DOHH2 (cell line): ENCODE measurements at regions not wholly inside any gene's neighbourhood (a gene's known extent, or its start where the extent isn't known, plus 50 kb on each side); places are given as distances from the start of the nearest gene placed in this dataset.

ENCODE experiments used
- H3F3A ChIP-seq: fragments of 200-600 bp; sonication (generic), shearing (Covaris generic); 2 replicates; pipeline ENCODE4 v1.6.0; 2016; ENCODE audit warnings: antibody characterized with exemption, mild to moderate bottlenecking; ENCODE audit not compliant: control insufficient read depth, insufficient read depth
- H3K27ac ChIP-seq: fragments of 200-600 bp; sonication (generic); 2 replicates; pipeline ENCODE4 v1.5.1; 2014; ENCODE audit warnings: low read depth, mild to moderate bottlenecking, low read length, moderate library complexity
- H3K27me3 ChIP-seq: fragments of 200-600 bp; sonication (generic); 2 replicates; pipeline ENCODE4 v1.6.1; 2014; ENCODE audit warnings: mild to moderate bottlenecking, low read length, mixed read lengths; ENCODE audit not compliant: control insufficient read depth
- H3K36me3 ChIP-seq: fragments of 200-600 bp; sonication (generic); 2 replicates; pipeline ENCODE4 v1.6.1; 2014; ENCODE audit warnings: mild to moderate bottlenecking, low read length, moderate library complexity, mixed read lengths; ENCODE audit not compliant: control insufficient read depth
- H3K4me1 ChIP-seq: fragments of 200-600 bp; sonication (generic); 2 replicates; pipeline ENCODE4 v1.6.1; 2014; ENCODE audit warnings: mild to moderate bottlenecking, low read length, mixed read lengths; ENCODE audit not compliant: control insufficient read depth
- H3K4me2 ChIP-seq: fragments of 200-600 bp; sonication (generic); 2 replicates; pipeline ENCODE4 v1.6.0; 2014; ENCODE audit warnings: mild to moderate bottlenecking, low read length, moderate library complexity
- H3K4me3 ChIP-seq: fragments of 200-600 bp; sonication (generic); 2 replicates; pipeline ENCODE4 v1.5.1; 2014; ENCODE audit warnings: mild to moderate bottlenecking, low read length, mixed read lengths
- H3K79me2 ChIP-seq: fragments of 200-600 bp; sonication (generic); 2 replicates; pipeline ENCODE4 v1.6.1; 2014; ENCODE audit warnings: mild to moderate bottlenecking, low read length, mixed read lengths; ENCODE audit not compliant: control insufficient read depth
- H3K9me2 ChIP-seq: fragments of 200-600 bp; sonication (generic); replicated peaks from 2 replicates; pipeline ENCODE4 v1.6.1; 2014; ENCODE audit warnings: mild to moderate bottlenecking, low read length, mixed read lengths; ENCODE audit not compliant: control insufficient read depth
- H3K9me3 ChIP-seq: fragments of 200-600 bp; sonication (generic); 2 replicates; pipeline ENCODE4 v1.6.1; 2014; ENCODE audit warnings: antibody characterized with exemption, low read length, mixed read lengths; ENCODE audit not compliant: control insufficient read depth, insufficient read depth
- H4K20me1 ChIP-seq: fragments of 200-600 bp; sonication (generic); 2 replicates; pipeline ENCODE4 v1.6.0; 2014; ENCODE audit warnings: low read depth, mild to moderate bottlenecking, antibody characterized with exemption, low read length, moderate library complexity; ENCODE audit not compliant: control insufficient read depth, insufficient read depth
- EZH2phosphoT487 ChIP-seq: fragments of 200-600 bp; sonication (generic); IDR thresholded peaks from 2 replicates; pipeline ENCODE4 v1.6.1; 2017; ENCODE audit warnings: borderline replicate concordance, mild to moderate bottlenecking, antibody characterized with exemption, low read length, moderate library complexity, mixed read lengths
- TF ChIP-seq, protein P1 (sequence below): fragments of 200-600 bp; sonication (generic); IDR thresholded peaks from one replicate; pipeline ENCODE4 v1.5.1; 2014; ENCODE audit warnings: antibody characterized with exemption, mild to moderate bottlenecking, low read depth, low read length; ENCODE audit not compliant: poor library complexity, severe bottlenecking

DNA sequence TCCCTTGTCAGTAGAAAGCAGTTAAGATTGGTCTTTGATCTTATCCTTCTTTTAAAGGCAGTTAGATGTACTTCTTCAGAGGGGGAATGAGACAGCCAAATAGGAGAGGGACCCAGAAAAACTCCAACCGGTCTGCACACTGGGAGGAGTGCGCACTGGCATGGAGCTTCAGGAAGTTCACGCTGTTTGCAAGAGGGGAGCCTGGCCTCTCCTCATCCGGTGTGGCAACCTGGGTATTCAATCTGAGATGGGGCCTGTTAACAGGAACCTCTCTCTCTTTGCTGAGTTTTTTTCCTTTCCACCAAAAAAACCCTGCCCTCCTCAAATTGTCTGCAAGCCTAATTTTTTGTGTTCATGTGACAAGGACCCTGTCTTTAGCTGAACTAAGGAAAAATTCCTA lies 162.5 kb upstream of the OLIG3 start:
- Histone ChIP-seq H3K9me2 (no peaks in the 10 kb centered on the region), H3K27ac (no peak overlapping the region), H3K4me1 (no peaks in the 10 kb centered on the region), H4K20me1 (no peaks in the 10 kb centered on the region), H3F3A (no peaks in the 10 kb centered on the region), H3K4me2 (no peak overlapping the region), H3K4me3 (no peak overlapping the region), H3K27me3 (no peaks in the 10 kb centered on the region), H3K79me2 (no peaks in the 10 kb centered on the region), H3K36me3 (no peaks in the 10 kb centered on the region), H3K9me3 (peaks cover 20% of the 10 kb centered on the region)
- TF ChIP-seq, protein P1, sequence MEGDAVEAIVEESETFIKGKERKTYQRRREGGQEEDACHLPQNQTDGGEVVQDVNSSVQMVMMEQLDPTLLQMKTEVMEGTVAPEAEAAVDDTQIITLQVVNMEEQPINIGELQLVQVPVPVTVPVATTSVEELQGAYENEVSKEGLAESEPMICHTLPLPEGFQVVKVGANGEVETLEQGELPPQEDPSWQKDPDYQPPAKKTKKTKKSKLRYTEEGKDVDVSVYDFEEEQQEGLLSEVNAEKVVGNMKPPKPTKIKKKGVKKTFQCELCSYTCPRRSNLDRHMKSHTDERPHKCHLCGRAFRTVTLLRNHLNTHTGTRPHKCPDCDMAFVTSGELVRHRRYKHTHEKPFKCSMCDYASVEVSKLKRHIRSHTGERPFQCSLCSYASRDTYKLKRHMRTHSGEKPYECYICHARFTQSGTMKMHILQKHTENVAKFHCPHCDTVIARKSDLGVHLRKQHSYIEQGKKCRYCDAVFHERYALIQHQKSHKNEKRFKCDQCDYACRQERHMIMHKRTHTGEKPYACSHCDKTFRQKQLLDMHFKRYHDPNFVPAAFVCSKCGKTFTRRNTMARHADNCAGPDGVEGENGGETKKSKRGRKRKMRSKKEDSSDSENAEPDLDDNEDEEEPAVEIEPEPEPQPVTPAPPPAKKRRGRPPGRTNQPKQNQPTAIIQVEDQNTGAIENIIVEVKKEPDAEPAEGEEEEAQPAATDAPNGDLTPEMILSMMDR, result no peak
- TF ChIP-seq EZH2phosphoT487, result no peak

DNA sequence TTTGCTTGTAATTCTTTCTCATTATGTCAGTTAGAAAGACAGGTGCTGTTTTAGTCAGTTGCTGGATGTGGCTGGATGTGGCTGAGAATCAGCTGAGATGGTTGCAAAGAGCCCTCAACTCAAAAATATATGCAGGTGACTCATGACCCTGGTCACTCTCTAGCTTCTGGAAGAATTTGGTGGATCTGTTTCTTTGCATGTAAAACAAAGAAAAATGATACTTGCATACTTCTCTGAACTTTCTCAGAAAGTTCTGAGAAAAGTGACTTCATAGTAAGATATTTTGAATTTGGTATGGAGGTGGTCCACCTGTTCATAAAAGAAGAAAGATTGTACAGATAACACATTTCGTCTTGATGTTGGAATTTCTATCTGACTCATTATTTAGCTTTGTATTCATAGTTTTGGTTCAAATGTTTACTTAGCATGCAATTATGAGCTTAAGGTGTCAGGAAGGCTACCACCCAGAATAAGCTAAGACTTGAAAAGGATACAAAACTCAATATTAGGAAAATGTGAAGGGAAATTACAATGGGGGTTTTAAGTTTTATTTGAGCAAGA lies 163.2 kb upstream of the OLIG3 start:
- H3K36me3 ChIP-seq, result no peaks in the 10 kb centered on the region
- no peaks in the 10 kb centered on the region for H3F3A ChIP-seq
- no peaks in the 10 kb centered on the region for H4K20me1 ChIP-seq
- TF ChIP-seq, protein P1, result no peak
- no peaks in the 10 kb centered on the region for H3K9me2 ChIP-seq
- no peak overlapping the region for H3K4me2 ChIP-seq
- peaks cover 20% of the 10 kb centered on the region for H3K9me3 ChIP-seq
- no peak overlapping the region for H3K4me3 ChIP-seq
- H3K79me2 ChIP-seq, result no peaks in the 10 kb centered on the region
- no peaks in the 10 kb centered on the region for H3K4me1 ChIP-seq
- no peak overlapping the region for H3K27ac ChIP-seq
- no peaks in the 10 kb centered on the region for H3K27me3 ChIP-seq

DNA sequence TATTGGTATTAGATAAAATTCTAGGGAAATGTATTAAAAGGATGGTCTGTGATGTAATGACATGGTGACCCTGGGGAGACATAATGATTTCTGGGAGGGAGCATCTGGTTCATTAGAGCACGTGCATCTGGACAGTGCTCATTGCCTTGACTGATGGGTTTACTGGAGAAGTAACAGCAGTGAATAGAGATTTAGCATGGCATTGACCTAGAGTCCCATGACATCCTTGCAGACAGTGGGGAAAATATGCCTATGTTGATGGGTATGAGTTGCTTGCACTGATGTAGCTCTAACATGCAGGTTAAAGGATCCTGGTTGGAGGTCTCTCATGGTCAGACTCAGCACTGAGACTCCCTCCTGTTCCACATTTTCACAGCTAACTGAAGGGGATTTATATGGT lies 164.1 kb upstream of the OLIG3 start:
- no peak overlapping the region for H3K4me3 ChIP-seq
- no peak overlapping the region for H3K4me2 ChIP-seq
- peaks cover 20% of the 10 kb centered on the region for H3K9me3 ChIP-seq
- TF ChIP-seq EZH2phosphoT487, result no peak
- TF ChIP-seq, protein P1, result no peak
- no peaks in the 10 kb centered on the region for H3F3A ChIP-seq
- H3K36me3 ChIP-seq, result no peaks in the 10 kb centered on the region
- no peaks in the 10 kb centered on the region for H3K4me1 ChIP-seq
- H3K27me3 ChIP-seq, result no peaks in the 10 kb centered on the region
- H4K20me1 ChIP-seq, result no peaks in the 10 kb centered on the region
- H3K79me2 ChIP-seq, result no peaks in the 10 kb centered on the region
- H3K9me2 ChIP-seq, result no peaks in the 10 kb centered on the region
- H3K27ac ChIP-seq, result no peak overlapping the region
